ENCODE measurements at regions not wholly inside any gene's neighbourhood (a gene's known extent, or its start where the extent isn't known, plus 50 kb on each side); places are given as distances from the start of the nearest gene placed in this dataset.
A peak's percentile ranks its signal among the peaks of the same experiment; 100 is the strongest.
"Not testable (repeated sequence)": the region's sequence is repeated elsewhere in the genome, so short reads cannot be mapped to it uniquely, and the experiment has no call there.

GRCh38 chr4:106869551-106869950 lies 166.6 kb downstream of the DKK2 start:
- DNase-seq = no peak

- no peak for DNase-seq
Observed at GRCh38 chr4:106868381-106869035, 167.6 kb downstream of the DKK2 start.

GRCh38 chr4:106864231-106864630 lies 171.9 kb downstream of the DKK2 start:
- no peak for DNase-seq

- peak in 1 of 3 experiments; percentile 28 for DNase-seq
Observed at GRCh38 chr4:106854569-106855351, 181.4 kb downstream of the DKK2 start.

- DNase-seq = no peak
Observed at GRCh38 chr4:106852426-106852825, 183.7 kb downstream of the DKK2 start.

- no peak for DNase-seq
Observed at GRCh38 chr4:106851726-106852125, 184.4 kb downstream of the DKK2 start.

- DNase-seq = no peak
Observed at GRCh38 chr4:106850691-106851090, 185.4 kb downstream of the DKK2 start.

- DNase-seq = no peak
Observed at GRCh38 chr4:106835919-106836318, 200.2 kb downstream of the DKK2 start.

- DNase-seq = no peak
Observed at GRCh38 chr4:106830879-106831278, 205.2 kb downstream of the DKK2 start.

GRCh38 chr4:106818764-106819163 lies 217.3 kb downstream of the DKK2 start:
- DNase-seq = no peak

- DNase-seq = no peak
Observed at GRCh38 chr4:106816496-106816895, 219.6 kb downstream of the DKK2 start.

- DNase-seq = no peak
Observed at GRCh38 chr4:106810122-106810521, 226.0 kb downstream of the DKK2 start.

GRCh38 chr4:106809076-106809475 lies 227.0 kb downstream of the DKK2 start:
- DNase-seq = peak in 1 of 3 experiments; percentile 62

- peak in 1 of 3 experiments; percentile 32 for DNase-seq
Observed at GRCh38 chr4:106806158-106806797, 229.8 kb downstream of the DKK2 start.

GRCh38 chr4:106803083-106803482 lies 233.0 kb downstream of the DKK2 start:
- no peak for DNase-seq

GRCh38 chr4:106801386-106801785 lies 234.7 kb downstream of the DKK2 start:
- DNase-seq = no peak

- no peak for DNase-seq
Observed at GRCh38 chr4:106796876-106797275, 239.2 kb downstream of the DKK2 start.

- no peak for DNase-seq
Observed at GRCh38 chr4:106795326-106795725, 240.8 kb downstream of the DKK2 start.

- DNase-seq = no peak
Observed at GRCh38 chr4:106793933-106794332, 242.2 kb downstream of the DKK2 start.

GRCh38 chr4:106775636-106776035 lies 260.5 kb downstream of the DKK2 start:
- peak in 1 of 3 experiments; percentile 37 for DNase-seq

GRCh38 chr4:106774055-106774454 lies 262.1 kb downstream of the DKK2 start:
- DNase-seq = not testable (repeated sequence)

- no peak for DNase-seq
Observed at GRCh38 chr4:106773076-106773905, 262.8 kb downstream of the DKK2 start.

- no peak for DNase-seq
Observed at GRCh38 chr4:106767991-106768390, 268.1 kb downstream of the DKK2 start.
